ENCODE measurements at regions not wholly inside any gene's neighbourhood (a gene's known extent, or its start where the extent isn't known, plus 50 kb on each side); places are given as distances from the start of the nearest gene placed in this dataset.

DNA sequence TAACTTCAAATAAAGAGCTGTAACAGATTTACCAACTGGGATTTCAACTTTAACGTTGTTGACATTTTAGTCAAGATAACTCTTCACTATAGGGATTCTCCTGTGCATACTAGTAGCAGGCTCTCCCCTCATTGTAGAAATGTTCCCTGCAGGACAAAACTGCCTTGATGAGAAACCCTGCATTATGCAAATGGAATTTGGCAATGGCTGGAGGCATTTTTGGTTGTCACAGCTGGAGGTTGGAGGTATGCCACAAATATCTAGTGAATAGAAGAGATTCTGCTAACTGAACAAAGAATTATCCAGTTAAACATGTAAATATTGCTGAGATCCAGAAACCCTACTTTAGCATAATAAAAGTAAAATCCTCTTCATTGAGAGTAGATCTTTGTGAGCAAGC lies 928.8 kb upstream of the ALCAM start:
- TF ChIP-seq, protein P1, sequence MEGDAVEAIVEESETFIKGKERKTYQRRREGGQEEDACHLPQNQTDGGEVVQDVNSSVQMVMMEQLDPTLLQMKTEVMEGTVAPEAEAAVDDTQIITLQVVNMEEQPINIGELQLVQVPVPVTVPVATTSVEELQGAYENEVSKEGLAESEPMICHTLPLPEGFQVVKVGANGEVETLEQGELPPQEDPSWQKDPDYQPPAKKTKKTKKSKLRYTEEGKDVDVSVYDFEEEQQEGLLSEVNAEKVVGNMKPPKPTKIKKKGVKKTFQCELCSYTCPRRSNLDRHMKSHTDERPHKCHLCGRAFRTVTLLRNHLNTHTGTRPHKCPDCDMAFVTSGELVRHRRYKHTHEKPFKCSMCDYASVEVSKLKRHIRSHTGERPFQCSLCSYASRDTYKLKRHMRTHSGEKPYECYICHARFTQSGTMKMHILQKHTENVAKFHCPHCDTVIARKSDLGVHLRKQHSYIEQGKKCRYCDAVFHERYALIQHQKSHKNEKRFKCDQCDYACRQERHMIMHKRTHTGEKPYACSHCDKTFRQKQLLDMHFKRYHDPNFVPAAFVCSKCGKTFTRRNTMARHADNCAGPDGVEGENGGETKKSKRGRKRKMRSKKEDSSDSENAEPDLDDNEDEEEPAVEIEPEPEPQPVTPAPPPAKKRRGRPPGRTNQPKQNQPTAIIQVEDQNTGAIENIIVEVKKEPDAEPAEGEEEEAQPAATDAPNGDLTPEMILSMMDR (IDR thresholded peaks at IDR 0.05), result no peak
- TF ChIP-seq ZFX (IDR thresholded peaks at IDR 0.05; ENCODE audit: borderline replicate concordance), result no peak

All from 22Rv1 (cell line).